Suprapubic skin (tissue), 4 donors: ENCODE measurements at regions not wholly inside any gene's neighbourhood (a gene's known extent, or its start where the extent isn't known, plus 50 kb on each side); places are given as distances from the start of the nearest gene placed in this dataset.
"Not testable (repeated sequence)": the region's sequence is repeated elsewhere in the genome, so short reads cannot be mapped to it uniquely, and the experiment has no call there.

ENCODE experiments used
- DNase-seq, 2 donors: peaks; one replicate each; pipeline ENCODE4 v3.0.0-alpha.2; 2019; ENCODE audit warnings: low spot score in 2 of 2
- H3K27ac ChIP-seq: fragments of 200-600 bp; sonication (generic); one replicate; pipeline ENCODE4 v1.5.1; 2019
- H3K27me3 ChIP-seq: fragments of 200-600 bp; sonication (generic); one replicate; pipeline ENCODE4 v1.5.1; 2019
- H3K36me3 ChIP-seq: fragments of 200-600 bp; sonication (generic); one replicate; pipeline ENCODE4 v1.5.1; 2019
- H3K4me1 ChIP-seq: fragments of 200-600 bp; sonication (generic); one replicate; pipeline ENCODE4 v1.5.1; 2019
- H3K4me3 ChIP-seq: fragments of 200-600 bp; sonication (generic); one replicate; pipeline ENCODE4 v1.5.1; 2019; ENCODE audit warnings: mild to moderate bottlenecking
- H3K9me3 ChIP-seq: fragments of 200-600 bp; sonication (generic); one replicate; pipeline ENCODE4 v1.5.1; 2019
- CTCF ChIP-seq, 2 donors: fragments of 200-600 bp in 1 of 2; fragments of 450-650 bp in 1 of 2; sonication (generic) in 1 of 2; IDR thresholded peaks; one replicate each; pipeline ENCODE4 v1.5.1; 2016 to 2019; ENCODE audit warnings: antibody characterized with exemption in 2 of 2, mild to moderate bottlenecking in 1 of 2, moderate library complexity in 1 of 2
- EP300 ChIP-seq: sonication (generic); formaldehyde crosslinking; IDR thresholded peaks from one replicate; pipeline ENCODE4 v1.6.1; 2017; ENCODE audit warnings: antibody characterized with exemption
- POLR2A ChIP-seq, 2 donors: fragments of 450-650 bp; IDR thresholded peaks; one replicate each; pipeline ENCODE4 v1.6.1; 2017; ENCODE audit warnings: antibody characterized with exemption in 2 of 2, mild to moderate bottlenecking in 2 of 2, moderate library complexity in 2 of 2
- POLR2AphosphoS5 ChIP-seq, 3 donors: sonication (generic); formaldehyde crosslinking; IDR thresholded peaks; one replicate each; pipeline ENCODE4 v1.6.1; 2017; ENCODE audit warnings: antibody characterized with exemption in 3 of 3
- WGBS: methylation state at CpG from one replicate; pipeline ENCODE4 v1.1.5; 2018; 5-methylcytosine and 5-hydroxymethylcytosine counted together

- WGBS = 84% methylated on average over 4 of the region's 4 CpGs
- Histone ChIP-seq H3K9me3 (no peaks in the 10 kb centered on the region), H3K36me3 (no peaks in the 10 kb centered on the region), H3K4me1 (no peaks in the 10 kb centered on the region), H3K27me3 (no peaks in the 10 kb centered on the region), H3K4me3 (no peak overlapping the region), H3K27ac (no peak overlapping the region)
- no peak for TF ChIP-seq POLR2AphosphoS5 (IDR thresholded peaks at IDR 0.05)
- no peak for TF ChIP-seq EP300
- TF ChIP-seq CTCF (IDR thresholded peaks at IDR 0.05) = no peak
- no peak for TF ChIP-seq POLR2A (IDR thresholded peaks at IDR 0.05)
- no peak for DNase-seq
Observed at GRCh38 chr16:26595199-26595598, 471.5 kb upstream of the C16orf82 start.

- not testable (repeated sequence) for DNase-seq, H3K4me1 ChIP-seq, H3K36me3 ChIP-seq, H3K27me3 ChIP-seq, H3K4me3 ChIP-seq, H3K9me3 ChIP-seq, H3K27ac ChIP-seq
- WGBS = 68% methylated on average over 5 of the region's 5 CpGs
Observed at GRCh38 chr16:26596033-26596432, 470.7 kb upstream of the C16orf82 start.

- Histone ChIP-seq H3K4me1 (no peaks in the 10 kb centered on the region), H3K27me3 (no peaks in the 10 kb centered on the region), H3K9me3 (no peaks in the 10 kb centered on the region), H3K4me3 (no peak overlapping the region), H3K36me3 (no peaks in the 10 kb centered on the region), H3K27ac (no peak overlapping the region)
- WGBS = 84% methylated on average over 5 of the region's 5 CpGs
- no peak for TF ChIP-seq POLR2A (IDR thresholded peaks at IDR 0.05)
- TF ChIP-seq CTCF (IDR thresholded peaks at IDR 0.05) = no peak
- TF ChIP-seq POLR2AphosphoS5 (IDR thresholded peaks at IDR 0.05) = no peak
- no peak for TF ChIP-seq EP300
- no peak for DNase-seq
Observed at GRCh38 chr16:26598061-26598460, 468.7 kb upstream of the C16orf82 start.

GRCh38 chr16:26598998-26599784, 467.5 kb upstream of the C16orf82 start:
- WGBS = 54% methylated on average over 7 of the region's 7 CpGs
- Histone ChIP-seq H3K4me1 (no peaks in the 10 kb centered on the region), H3K27me3 (no peaks in the 10 kb centered on the region), H3K9me3 (no peaks in the 10 kb centered on the region), H3K36me3 (no peaks in the 10 kb centered on the region), H3K4me3 (no peak overlapping the region), H3K27ac (no peak overlapping the region)
- TF ChIP-seq CTCF (IDR thresholded peaks at IDR 0.05) = no peak
- TF ChIP-seq POLR2A (IDR thresholded peaks at IDR 0.05) = no peak
- no peak for TF ChIP-seq POLR2AphosphoS5 (IDR thresholded peaks at IDR 0.05)
- TF ChIP-seq EP300 = no peak
- no peak for DNase-seq

- Histone ChIP-seq H3K27ac (no peak overlapping the region), H3K4me3 (no peak overlapping the region), H3K27me3 (no peaks in the 10 kb centered on the region), H3K36me3 (no peaks in the 10 kb centered on the region), H3K4me1 (no peaks in the 10 kb centered on the region), H3K9me3 (no peaks in the 10 kb centered on the region)
- DNase-seq = no peak
- WGBS = 46% methylated on average over 2 of the region's 2 CpGs
- TF ChIP-seq POLR2AphosphoS5 (IDR thresholded peaks at IDR 0.05) (no peak), CTCF (IDR thresholded peaks at IDR 0.05) (no peak), POLR2A (IDR thresholded peaks at IDR 0.05) (no peak), EP300 (no peak)
Observed at GRCh38 chr16:26599785-26600104, 467.0 kb upstream of the C16orf82 start.

GRCh38 chr16:26601335-26601734, 465.4 kb upstream of the C16orf82 start:
- no peak overlapping the region for H3K27ac ChIP-seq
- 0% methylated on average over 1 of the region's 1 CpG for WGBS

More at GRCh38 chr16:26601335-26601734, 465.4 kb upstream of the C16orf82 start:
- H3K9me3 ChIP-seq = no peaks in the 10 kb centered on the region
- TF ChIP-seq EP300 (no peak), CTCF (IDR thresholded peaks at IDR 0.05) (no peak), POLR2A (IDR thresholded peaks at IDR 0.05) (no peak), POLR2AphosphoS5 (IDR thresholded peaks at IDR 0.05) (no peak)
- H3K36me3 ChIP-seq = no peaks in the 10 kb centered on the region
- no peaks in the 10 kb centered on the region for H3K27me3 ChIP-seq
- no peak overlapping the region for H3K4me3 ChIP-seq
- H3K4me1 ChIP-seq = no peaks in the 10 kb centered on the region
- DNase-seq = no peak
